Stimulated activated CD4-positive, alpha-beta T cell treated with anti-CD3 and anti-CD28 coated beads, Interleukin-1b, Interleukin-23, amount 100 ng/mL, for 1 hour (primary cell): ENCODE measurements at regions not wholly inside any gene's neighbourhood (a gene's known extent, or its start where the extent isn't known, plus 50 kb on each side); places are given as distances from the start of the nearest gene placed in this dataset.
"Not testable (repeated sequence)": the region's sequence is repeated elsewhere in the genome, so short reads cannot be mapped to it uniquely, and the experiment has no call there.

Experiments used
- DNase-seq, 2 donors: peaks; one replicate each; pipeline ENCODE4 v3.0.0-alpha.2; 2020; ENCODE audit warnings: low read depth in 2 of 2

DNA sequence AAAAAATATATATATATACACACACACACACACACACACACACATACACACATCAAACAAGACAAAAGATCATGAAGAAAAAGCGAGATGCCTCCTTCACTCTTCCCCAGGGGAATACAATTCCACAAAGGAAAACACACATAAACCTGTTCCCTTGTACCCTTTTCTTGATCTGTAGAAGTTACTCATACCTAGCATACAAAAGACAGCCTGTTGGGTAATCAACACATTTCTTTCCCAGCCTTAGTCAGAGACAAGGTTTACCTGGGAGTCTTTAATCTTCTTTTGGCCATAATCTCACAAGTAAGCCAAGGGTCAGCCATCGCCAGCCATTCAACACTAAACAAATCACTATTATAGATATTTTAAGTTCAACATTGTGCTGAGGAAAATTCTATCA lies 407.0 kb downstream of the SUCLG1 start:
- no peak for DNase-seq

DNA sequence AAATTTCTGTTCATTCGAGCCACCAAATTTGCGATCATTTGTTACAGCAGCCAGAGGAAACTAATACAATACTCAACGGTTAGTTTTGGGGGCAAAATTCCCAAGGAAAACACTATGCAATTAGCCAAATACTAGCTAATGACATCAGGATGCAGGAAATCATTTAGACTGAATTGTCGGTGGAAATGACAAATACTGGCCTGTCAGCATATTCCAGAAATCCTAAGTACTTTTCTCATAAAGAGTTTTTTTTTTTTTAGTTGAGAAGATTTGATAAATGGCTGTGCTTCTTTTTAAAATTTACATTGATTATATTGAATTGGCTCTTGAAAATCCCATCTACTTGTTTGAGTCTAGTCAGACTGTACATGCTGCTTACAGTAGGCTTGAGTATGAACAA lies 410.1 kb downstream of the SUCLG1 start:
- DNase-seq, result no peak

DNA sequence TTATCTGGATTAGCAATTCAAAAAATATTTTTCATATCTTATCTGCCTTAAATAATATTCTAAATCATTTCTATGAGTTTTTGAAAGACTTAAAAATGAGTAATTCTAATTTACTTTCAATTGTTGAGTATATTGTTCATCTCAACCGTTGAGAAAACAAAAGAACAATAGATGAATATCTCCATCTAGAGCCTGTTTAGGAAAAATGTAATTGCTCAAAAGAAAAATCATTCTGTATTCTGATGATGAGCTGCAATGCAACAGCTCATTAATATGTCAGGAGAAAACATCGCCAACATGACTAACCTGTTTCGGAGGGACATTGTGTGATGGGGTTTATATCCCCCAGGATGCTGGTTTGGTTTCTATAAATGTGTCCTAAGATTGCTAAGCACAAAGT lies 417.6 kb downstream of the SUCLG1 start:
- no peak for DNase-seq

DNA sequence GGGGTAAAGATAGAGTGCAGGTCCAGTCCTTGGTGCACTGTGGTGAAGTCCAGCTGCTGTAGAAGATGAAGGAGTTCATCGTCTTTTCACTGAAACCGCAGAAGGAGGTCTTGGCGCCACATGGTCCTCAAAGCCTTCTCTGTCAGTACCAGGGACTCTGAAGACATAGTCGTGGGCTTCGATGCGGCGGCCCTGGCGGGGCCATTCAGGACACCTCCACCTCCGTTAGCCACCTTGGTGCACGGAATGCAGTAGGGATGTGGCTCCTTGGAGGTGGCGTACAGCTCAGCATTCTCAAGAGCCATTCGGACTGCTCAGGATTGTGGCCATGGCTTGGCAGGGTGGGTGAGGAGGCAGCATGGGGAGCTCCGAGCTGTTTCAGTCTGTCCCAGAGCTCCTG lies 418.8 kb downstream of the SUCLG1 start:
- no peak for DNase-seq

DNA sequence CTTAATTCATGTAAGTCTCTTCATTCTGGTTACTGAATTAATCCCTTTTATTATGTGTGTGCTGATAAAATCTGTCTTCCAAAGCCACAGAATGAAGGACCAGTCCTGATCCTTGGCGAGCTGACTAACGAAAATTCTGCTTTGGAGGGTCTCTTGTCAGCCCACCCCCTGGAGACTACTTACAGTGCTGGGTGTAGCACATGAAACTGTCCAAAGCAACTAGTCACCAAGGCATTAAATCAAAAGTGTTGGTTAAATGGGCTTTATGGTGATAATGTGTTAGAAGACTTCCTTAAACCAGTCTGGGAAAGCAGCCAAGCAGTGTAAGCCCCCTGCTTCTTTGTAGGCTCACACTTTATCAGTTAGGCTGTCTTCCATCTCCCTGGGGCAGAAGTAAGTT lies 420.2 kb downstream of the SUCLG1 start:
- DNase-seq, result no peak

DNA sequence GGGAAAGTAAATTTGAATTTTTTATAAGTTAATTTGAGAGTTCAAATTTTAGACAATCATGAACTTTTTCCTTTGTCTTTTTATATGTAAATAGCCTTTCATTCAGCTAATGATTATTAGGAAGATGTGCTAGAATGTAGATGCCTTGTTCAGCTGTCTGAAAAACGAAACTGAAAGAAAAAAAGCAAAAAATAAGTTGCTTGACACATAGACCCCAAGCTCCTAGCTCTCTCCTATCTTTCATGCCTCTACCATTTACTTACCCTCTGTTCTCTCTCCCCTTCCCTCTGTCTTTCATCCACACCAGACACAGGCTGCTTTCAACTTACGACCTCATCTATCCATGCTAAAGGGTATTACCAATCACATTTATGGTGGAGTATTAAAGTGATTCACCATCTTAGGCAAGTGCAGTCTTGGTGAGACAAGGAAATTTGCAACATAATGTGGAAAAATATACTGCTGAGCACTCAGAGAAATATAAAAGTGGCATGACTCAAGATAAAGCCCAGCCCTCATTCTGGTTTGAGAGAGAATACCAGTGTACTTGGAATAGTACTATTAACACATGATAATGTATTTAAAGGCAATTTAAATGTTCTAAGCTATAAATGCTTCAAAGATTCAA lies 425.6 kb downstream of the SUCLG1 start:
- no peak for DNase-seq

DNA sequence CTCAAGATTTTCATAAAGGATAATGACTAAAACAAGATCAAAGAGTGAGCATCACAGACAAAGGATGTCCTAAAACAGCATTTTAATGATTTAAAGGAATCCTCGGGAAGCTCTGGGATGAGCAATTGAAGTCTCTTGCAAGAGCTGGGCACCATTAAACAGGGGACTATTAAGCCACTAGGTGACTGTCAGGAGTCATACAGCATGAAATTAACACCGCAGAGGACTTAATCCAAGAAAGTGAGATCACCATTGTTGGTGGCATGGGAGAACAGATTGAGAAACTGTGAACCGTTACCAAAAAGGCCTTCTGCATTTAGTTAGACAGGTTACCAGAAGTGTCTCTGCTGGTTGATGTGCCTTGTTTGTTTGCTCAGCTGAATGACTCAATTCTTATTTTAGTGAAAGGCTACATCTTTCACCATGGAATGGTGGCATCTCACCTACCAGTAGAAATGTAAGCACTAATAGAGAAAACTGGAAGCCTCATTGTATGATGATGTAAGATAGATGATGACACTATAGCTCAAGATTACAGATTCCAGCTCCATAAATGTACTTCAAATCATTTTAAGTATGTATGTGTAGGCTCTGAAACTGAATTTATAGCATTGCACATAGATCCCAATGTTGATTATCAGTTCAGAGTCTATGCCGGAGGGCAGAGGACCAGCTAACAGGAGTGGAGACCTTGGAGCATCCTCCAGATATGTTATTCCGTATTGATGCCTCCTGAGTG lies 427.6 kb downstream of the SUCLG1 start:
- no peak for DNase-seq

DNA sequence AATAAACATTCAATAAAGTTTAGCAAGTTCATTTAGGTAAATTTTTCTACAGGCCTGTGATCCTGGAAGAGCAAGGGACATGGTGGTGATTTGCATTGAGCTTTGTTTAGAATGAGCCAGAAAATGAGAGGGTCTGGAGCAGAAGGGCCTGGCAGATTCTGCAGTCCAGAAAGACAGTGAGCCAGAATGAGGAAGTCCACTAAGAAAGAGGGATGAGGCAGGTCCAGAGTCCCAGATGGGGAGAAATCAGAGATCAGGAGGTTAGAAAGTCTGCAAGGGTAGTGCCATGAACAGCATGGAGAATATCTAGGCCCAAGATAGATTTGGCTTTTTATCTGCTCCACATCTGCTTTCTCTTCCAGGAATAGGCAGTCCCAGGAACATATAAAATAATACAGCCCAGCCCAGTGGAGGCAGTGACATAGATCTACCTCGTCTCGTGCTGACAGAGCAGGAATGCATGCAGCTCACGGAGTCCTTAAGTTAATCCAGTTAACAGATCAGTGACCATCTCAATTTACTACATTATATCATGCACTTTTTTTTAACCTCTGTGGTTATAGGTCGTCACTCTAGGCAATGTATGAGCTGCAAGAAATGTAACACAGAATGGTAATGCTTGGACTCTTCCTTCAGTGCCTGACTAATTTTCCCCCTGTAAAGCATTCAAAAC lies 429.0 kb downstream of the SUCLG1 start:
- DNase-seq, result no peak

DNA sequence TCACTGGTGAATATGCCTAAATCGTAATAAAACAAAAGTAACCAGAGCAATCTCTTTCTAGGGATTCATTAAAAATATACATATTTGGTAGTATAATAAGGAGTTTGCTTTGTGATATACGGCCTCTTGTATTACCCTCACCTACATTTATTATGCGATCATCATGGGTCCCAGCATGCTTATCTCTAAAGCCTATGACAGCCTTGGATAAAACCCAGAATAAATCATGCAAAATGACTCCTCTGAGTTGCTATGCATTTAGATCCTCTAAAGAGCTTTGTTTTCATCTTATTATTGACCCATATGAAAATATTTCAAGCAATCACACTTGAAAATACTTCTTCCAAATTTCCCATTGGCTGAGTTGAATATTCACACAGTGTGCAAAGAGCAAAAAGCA lies 432.3 kb downstream of the SUCLG1 start:
- DNase-seq, result no peak

DNA sequence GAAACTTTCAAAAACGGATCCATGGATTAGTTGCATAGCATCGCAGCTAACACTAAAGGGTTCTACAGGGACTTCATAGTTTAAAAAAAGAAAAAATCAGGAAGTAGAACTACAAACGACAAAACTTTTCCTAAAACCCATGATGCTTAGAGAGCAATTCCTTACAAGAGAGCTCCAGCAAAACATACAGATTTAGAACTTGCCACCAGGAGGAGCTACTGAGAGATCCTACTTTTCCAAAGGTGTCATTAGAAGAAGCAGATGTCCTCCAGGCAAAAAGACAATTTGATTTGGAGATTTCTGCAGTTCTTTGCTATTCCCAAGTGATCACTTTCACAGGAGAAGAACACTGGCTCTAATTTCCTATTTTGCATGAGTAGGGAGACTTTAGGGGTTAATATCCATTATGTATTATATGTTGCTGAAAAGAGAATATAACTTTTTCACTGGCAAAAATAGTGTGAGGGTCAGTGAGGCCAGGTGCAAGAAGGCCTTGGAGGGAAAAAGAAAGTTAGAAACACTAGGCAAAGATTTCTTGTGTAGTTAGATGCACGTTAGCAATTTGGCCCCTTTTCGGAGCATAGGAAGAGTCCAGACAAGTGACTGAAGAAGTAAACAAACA lies 436.2 kb downstream of the SUCLG1 start:
- no peak for DNase-seq

DNA sequence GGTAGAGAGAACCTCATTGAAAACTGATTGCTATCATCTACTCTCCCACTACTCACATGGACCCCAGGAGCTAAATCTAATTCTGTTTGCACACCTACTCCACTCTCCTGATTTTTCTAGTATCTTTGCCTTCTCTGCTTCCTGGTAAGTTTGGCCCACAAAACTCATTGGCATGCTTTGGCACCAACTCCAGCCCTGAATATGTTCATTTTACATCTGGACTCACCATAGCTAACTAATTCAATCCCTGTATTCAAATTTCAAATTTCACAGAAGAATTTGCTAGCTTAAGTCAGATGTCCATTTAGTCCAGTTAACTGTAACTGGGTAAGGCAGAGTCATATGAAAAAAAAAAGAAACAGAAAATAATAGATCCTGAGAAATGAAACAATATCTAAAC lies 442.1 kb downstream of the SUCLG1 start:
- DNase-seq, result no peak

DNA sequence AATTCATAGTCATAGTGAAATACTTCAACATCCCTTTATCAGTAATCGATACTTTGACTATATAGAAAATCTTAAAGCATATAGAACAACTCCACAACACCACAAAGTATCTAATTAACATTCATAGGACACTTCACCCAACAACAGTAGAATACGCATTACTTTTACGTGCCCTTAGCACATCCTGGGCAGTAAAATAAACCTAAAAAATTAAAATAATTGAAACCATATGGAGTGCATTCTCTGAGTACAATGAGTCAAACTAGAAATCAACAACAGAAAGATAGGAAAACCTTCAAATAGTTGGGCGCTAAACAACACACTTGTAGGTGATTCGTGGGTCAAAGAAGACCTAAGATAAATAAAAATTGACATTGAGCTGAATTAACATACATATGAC lies 442.9 kb downstream of the SUCLG1 start:
- no peak for DNase-seq

DNA sequence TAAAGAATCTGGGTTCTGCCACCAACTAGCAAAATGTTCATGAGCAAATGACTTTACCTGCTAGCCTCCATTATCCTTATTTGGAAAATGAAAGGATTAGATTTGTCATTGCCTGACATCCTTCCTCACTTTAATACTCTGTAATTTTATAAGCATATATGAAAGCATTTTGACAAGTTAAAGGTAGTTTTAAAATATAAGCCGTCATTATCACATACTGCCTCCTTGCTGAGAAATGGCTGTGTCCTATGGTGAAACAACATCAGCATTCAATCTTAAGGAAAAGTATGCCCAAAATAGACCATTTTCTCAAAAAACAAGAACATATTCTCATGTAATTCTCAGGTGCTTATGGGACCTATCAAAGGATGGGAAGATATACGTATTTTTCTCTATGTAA lies 461.2 kb downstream of the SUCLG1 start:
- DNase-seq, result no peak

DNA sequence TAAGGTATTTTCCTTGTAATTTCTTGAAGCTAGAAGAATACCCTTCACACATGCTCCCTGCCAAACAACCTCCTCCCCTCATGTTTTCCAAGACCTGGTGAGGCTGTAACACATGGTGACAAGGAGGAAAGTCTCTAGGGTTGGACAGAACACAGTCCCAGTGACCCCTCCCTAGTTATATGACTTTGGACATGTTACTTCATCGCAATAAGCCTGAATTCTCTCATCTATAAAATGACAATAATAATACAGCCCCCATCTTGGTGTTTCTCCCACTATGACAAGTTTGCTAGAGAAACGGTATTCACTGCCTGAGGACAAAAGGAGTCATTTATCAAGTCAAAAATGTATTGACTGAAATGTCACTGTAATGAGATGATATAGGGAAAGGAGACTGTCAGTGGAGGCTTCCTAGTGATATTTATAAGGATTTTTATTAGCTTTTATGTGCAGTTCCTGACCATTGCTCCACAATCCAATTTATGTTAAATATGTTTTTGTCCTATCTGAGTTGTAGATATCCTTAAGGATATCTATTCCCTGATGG lies 464.4 kb downstream of the SUCLG1 start:
- no peak for DNase-seq

DNA sequence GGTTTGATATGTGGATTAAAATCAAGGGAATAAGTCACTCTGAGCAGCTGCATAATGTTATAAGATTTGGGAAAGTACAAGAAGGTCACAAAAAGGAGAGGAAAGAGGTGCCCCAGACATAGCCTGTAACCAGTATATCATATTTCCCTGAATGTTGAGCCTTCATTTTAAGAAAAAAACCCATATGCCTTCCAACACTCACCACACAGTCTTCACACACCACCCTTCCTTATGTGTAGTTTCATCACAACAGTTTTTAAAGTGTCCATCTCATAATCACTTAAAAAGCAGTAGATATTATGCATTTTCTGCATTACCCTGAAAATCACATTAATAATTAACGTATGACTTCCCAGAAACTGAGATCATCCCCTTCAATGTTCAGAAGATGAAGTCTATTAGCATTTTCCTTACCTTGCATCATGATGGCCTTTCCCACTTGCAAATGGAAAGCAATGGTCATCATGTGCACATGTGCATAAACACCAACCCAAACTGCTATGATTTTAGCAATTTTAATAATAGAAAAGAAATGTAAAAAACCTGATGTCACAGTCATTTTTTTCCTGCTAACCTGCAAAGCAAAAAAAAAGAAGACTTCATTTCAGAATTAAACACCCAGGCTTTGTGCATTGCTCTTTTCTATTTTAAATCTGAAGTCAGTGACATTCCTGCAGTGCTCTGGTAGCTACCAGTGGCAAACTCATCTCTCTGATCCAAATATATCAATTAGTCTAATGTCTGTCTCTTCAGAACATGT lies 465.0 kb downstream of the SUCLG1 start:
- no peak for DNase-seq

DNA sequence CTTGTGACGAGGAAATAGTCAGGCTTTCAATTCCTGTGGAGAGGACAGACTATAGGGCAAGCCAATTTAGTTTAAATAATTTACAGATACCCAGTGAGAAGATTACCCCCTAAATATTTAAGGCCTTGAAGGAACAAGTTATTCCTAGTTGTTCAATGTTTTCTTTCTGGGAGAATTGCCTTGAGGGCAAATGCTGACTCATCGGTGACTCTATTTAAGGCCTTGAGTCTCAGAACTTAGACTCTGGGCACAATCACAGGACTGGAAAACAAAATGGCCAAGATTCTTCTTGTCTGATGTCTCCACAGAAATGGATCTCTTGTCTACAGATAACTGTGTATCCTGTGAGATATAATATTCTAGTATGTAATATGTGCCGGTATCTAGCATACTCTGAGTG lies 467.1 kb downstream of the SUCLG1 start:
- DNase-seq, result no peak

DNA sequence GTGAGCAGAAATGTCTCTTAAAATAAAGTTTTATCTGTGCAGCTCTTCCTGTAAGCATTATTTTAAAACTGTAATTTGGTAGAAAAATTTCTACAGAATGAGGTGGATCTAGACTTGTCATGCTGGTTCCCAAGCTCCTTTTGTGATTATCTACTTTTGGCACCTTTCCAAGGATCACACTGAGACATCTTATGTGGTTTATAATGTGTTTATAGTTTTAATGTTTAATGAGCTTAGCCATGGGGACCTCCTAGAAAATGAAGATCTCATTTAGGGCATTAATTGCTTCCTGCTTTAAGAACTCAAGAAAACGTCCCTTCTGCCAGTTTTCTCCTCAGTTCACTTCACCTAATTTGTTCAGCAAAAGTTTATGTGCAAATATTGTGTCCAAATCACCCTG lies 468.4 kb downstream of the SUCLG1 start:
- DNase-seq, result no peak

DNA sequence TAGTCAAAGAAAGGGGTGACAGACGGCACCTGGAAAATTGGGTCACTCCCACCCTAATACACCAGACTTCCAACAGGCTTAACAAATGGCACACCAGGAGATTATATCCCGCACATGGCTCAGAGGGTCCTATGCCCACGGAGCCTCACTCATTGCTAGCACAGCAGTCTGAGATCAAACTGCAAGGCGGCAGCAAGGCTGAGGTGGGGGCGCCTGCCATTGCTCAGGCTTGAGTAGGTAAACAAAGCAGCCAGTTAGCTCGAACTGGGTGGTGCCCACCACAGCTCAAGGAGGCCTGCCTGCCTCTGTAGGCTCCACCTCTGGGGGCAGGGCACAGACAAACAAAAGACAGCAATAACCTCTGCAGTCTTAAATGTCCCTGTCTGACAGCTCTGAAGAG lies 482.5 kb downstream of the SUCLG1 start:
- DNase-seq, result not testable (repeated sequence)

DNA sequence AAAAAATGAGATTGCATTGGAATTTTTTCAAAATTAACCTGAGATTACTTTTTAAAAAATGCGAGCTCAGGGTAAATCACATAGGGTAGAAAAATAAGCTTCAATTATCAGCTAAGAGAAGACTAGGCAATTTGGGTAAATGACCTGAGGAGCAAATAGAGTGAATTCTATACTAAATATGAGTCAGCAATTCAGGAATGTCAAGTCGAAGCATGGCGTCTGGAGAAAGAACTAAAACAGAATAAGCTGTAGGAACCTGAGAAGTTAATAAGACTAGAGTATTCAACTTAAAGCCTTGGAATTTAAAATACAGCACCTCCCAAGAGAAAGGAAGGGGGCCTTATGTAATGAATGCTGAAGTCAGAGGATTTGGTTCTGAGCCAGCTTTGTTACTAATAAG lies 487.0 kb downstream of the SUCLG1 start:
- no peak for DNase-seq

DNA sequence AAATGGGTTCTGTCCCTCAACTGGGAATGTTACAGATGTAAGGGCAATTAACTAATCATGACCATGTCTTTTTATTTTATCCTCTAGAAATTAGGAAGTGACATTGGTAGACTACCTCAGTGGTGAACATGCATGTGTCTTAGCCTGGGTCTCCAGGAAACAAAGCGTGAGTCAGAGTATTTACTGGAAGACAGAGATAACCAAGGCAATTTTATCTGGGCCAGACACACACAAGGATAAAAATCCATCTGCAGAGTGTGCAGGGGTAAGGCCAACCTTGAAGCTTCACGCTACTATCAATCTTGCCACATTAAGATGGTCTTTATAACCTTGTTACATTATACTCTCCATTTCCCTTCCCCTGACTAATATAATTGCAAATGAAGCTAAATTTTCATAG lies 487.5 kb downstream of the SUCLG1 start:
- no peak for DNase-seq

DNA sequence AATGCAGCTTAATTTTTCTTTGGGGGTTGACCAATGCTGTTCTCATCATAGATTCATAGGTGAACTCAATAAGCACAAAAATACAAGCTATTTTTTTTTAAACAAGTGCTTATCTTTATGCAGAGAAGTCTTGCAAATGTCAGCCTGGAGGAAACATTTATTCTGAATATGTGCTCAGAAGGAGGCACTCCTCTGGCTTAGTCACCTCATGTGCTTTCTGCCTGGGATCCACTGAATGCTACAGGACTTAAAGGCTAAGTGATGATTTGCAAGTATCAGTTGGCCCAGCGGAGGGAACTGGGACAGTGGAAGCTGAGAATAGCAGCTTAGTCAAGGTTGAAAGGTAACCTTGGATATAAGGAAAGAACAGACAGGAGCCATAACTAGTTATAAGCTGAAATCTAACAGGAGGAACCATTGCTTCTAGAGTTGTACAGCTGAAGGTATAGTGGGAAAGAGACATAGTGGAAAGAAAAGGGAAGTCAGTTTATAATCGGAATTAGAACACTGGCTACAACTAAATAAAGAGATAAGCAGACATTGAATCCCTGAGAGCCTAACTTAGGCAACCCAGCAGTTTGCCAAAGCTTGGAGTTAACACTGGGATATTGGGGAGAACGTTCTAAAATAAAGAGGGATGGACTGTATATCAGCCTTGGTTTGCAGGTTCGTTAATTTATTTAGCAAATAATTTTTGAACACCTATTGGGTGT lies 488.7 kb downstream of the SUCLG1 start:
- DNase-seq, result no peak
